Embryonic facial prominence (tissue), 1 donor: ENCODE measurements at regions not wholly inside any gene's neighbourhood (a gene's known extent, or its start where the extent isn't known, plus 50 kb on each side); places are given as distances from the start of the nearest gene placed in this dataset.
"Not testable (repeated sequence)": the region's sequence is repeated elsewhere in the genome, so short reads cannot be mapped to it uniquely, and the experiment has no call there.

Experiments used
- DNase-seq: peaks from one replicate; pipeline ENCODE4 v3.0.0-alpha.2; 2016; ENCODE audit errors: extremely low spot score

- no peak for DNase-seq
Measured at GRCh38 chr5:56298336-56299090, 65.4 kb upstream of the ANKRD55 start.

- DNase-seq: no peak
Measured at GRCh38 chr5:56297851-56298250, 64.7 kb upstream of the ANKRD55 start.

- DNase-seq: not testable (repeated sequence)
Measured at GRCh38 chr5:56295311-56295710, 62.2 kb upstream of the ANKRD55 start.

DNA sequence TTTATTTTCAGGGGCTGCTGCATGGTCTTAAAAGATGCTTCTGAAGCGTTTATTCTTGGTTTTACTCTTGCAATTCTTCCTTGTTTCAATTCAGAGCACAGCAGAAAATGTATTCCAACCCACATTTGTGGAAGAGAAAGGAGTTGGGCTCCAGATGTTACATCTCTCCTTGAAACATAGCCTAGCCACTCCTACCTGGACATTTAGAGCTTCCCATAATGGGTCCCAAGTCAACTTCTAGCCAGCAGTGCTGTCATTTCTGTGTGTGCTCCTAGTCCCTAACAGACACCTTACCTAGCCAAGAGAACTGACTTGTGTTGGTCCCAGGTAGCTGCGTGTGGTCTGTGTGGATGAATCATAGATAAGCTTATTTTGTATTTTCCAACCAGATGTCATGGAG lies 61.2 kb upstream of the ANKRD55 start:
- no peak for DNase-seq

DNA sequence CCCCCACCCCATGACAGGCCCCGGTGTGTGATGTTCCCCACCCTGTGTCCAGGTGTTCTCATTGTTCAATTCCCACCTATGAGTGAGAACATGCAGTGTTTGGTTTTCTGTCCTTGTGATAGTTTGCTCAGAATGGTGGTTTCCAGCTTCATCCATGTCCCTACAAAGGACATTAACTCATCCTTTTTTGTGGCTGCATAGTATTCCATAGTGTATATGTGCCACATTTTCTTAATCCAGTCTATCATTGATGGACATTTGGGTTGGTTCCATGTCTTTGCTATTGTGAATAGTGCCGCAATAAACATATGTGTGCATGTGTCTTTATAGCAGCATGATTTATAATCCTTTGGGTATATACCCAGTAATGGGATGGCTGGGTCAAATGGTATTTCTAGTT lies 59.7 kb upstream of the ANKRD55 start:
- DNase-seq: not testable (repeated sequence)

GRCh38 chr5:56291661-56292374 lies 58.7 kb upstream of the ANKRD55 start:
- DNase-seq: no peak

DNA sequence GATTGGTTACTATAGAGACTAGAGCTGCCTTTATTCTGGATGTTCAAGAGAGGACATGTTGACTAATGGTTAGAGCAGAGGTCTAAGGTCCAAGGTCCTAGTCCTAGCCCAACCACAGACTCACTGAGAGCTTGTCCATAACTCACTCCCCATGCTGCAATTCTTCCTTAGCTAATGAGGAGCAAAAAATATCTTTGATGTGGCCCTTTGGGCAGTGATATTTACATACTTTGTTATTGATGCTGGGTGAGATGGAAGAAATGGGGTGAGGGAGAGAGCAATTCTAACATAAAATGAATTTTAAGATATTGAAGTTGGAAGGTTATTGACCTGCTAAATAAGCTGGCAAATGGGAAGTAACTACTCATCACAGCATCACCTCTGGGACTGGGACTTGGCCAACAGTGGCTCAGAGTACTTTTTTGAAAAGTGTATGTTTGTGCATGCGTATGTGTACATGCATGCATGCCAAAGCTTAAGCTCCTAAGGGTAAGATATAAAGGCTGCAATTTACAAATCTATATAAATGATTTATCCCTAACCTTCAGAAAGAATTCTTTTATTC lies 58.0 kb upstream of the ANKRD55 start:
- DNase-seq: no peak

- no peak for DNase-seq
Measured at GRCh38 chr5:56290378-56291078, 57.4 kb upstream of the ANKRD55 start.

- DNase-seq: no peak
Measured at GRCh38 chr5:56289602-56289987, 56.5 kb upstream of the ANKRD55 start.

- no peak for DNase-seq
Measured at GRCh38 chr5:56288873-56289601, 55.9 kb upstream of the ANKRD55 start.

DNA sequence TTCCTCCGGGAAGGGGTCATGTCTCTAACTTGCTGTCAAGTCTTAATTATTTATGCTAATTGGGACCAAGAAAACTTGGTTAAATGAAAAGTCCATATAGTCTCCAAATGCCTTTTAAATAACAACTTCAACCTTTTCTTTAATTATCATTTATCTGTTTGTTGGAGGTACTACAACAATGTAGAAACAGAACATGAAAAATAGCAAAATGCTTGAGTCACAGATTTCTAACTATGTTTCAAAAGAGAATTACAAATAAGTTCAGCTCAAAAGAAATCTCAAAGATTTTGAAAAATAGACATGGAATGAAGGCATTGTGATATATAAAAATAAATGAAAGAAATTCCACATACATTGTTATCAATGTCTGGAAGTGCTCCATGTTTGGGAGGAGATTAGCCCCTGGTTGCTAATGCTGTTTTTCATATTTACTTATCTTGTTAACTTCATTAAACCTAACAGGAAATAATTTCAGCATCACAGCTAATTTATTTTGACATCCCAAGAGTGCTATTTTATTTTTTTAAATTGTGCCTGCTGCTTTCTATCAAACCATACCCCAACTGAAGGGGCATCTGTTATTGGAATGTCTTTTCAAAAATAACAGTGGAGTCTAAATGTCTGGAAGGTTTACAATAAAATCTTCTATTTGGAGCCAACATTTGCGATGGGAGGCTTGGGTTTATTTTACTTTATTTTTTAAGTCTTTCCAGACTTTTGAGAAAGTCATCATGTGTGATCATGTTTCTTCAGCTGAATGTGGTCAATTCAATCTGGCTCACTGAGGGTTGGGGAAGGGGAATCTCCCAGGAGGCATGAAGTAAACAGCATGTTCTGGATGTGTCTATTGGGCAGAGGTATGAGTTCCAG lies 53.1 kb upstream of the ANKRD55 start:
- DNase-seq: peak; percentile 56

DNA sequence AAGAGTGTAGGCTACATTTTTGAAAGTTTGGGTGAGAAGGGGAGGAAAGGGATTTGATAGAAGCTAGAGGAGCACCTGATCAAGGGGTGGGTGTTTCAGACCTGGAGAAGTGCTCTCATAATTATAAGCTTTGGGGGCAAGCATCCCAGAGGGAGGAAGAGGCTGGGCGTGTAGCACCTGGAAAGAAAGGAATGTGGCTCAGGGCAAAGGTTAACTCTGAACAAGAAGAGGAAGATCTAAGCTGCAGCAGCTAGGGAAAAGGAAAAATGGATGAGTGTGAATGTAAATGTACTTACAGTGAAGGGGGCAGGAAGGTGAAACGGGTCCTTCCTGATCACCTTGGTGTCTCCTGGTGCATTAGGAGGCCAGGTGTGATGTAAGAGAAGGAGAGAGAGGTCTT lies 49.8 kb upstream of the ANKRD55 start:
- DNase-seq: no peak
